ENCODE measurements at regions not wholly inside any gene's neighbourhood (a gene's known extent, or its start where the extent isn't known, plus 50 kb on each side); places are given as distances from the start of the nearest gene placed in this dataset.

DNA sequence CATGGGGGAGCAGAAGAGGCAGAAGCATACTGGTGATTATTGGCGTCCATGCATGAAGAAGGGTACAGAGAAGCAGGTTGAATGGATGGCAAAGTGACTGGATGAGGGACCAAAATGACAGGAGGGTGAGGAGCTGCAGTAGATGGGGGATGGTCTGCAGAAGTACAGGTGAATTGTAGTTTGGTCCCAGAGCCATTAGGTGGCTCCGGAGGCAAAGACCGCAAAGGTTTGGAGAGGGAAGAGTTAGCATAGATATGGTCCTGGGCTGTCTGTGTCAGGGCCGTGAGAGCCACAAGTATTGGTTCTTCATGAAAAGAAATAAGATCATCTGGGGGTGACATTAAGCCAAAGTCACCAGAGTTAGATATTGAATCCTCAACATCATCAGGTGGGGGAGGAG is 59.0 kb upstream of the ZNF726 start:
- H3K27me3 Mint-ChIP-seq: no peaks in the 10 kb centered on the region

DNA sequence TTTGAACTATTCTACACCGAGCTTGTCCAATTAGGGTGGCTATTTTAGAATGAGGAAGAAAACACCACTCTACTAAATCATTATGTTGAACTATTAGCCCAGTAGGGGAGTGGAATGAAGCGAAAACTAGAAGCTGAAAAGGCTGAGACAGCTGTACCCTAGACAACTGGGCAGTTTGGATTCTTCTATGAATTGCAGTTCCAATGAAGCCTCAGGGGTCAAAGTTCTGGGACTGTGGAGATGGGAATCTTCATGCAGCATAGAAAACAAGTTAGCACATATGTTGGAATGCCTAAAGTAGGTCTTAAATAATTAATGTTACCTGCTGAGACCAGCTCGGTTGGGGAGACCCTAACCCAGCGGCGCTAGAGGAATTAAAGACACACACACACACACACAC is 62.7 kb upstream of the ZNF726 start:
- no peak for ATAC-seq
- Mint-ChIP-seq H3K4me3 (no peak overlapping the region), H3K27me3 (no peaks in the 10 kb centered on the region), H3K4me1 (no peaks in the 10 kb centered on the region), H3K36me3 (ENCODE audit: low read depth) (no peaks in the 10 kb centered on the region), H3K27ac (no peak overlapping the region)
- peaks cover 5% of the 10 kb centered on the region for H3K9me3 ChIP-seq (ENCODE audit: control insufficient read depth, low read length, poor library complexity, severe bottlenecking)
- DNase-seq: no peak

More for the DNA sequence above, 59.0 kb upstream of the ZNF726 start:
- DNase-seq (no peak), ATAC-seq (no peak)
- no peak overlapping the region for H3K4me3 Mint-ChIP-seq
- H3K4me1 Mint-ChIP-seq: no peaks in the 10 kb centered on the region
- H3K36me3 Mint-ChIP-seq (ENCODE audit: low read depth): no peaks in the 10 kb centered on the region
- no peak overlapping the region for H3K27ac Mint-ChIP-seq
- no peaks in the 10 kb centered on the region for H3K9me3 ChIP-seq (ENCODE audit: control insufficient read depth, low read length, poor library complexity, severe bottlenecking)

DNA sequence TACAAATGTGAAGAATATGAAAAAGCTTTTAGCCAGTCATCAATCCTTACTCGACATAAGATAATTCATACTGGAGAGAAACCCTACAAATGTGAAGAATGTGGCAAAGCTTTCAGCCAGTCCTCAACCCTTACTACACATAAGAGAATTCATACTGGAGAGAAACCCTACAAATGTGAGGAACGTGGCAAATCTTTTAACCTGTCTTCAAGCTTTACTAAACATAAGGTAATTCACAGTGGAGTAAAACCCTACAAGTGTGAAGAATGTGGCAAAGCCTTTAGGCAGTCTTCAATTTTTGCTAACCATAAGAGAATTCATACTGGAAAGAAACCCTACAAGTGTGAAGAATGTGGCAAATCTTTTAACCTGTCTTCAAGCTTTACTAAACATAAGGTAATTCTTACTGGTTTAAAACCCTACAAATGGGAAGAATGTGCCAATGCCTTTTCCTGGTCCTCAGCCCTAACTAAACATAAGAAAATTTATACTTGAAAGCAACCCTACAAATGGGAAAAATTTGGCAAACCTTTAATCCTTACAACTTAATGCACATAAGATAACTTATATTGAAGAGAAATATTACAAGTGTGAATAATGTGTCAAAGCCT is 74.1 kb upstream of the ZNF681 start:
- ATAC-seq (no peak), DNase-seq (no peak)
- H3K4me3 Mint-ChIP-seq: no peak overlapping the region
- H3K36me3 Mint-ChIP-seq (ENCODE audit: low read depth): no peaks in the 10 kb centered on the region
- H3K4me1 Mint-ChIP-seq: no peaks in the 10 kb centered on the region
- H3K27me3 Mint-ChIP-seq: no peaks in the 10 kb centered on the region
- no peak overlapping the region for H3K27ac Mint-ChIP-seq
- H3K9me3 ChIP-seq (ENCODE audit: control insufficient read depth, low read length, poor library complexity, severe bottlenecking): peaks cover 9% of the 10 kb centered on the region

DNA sequence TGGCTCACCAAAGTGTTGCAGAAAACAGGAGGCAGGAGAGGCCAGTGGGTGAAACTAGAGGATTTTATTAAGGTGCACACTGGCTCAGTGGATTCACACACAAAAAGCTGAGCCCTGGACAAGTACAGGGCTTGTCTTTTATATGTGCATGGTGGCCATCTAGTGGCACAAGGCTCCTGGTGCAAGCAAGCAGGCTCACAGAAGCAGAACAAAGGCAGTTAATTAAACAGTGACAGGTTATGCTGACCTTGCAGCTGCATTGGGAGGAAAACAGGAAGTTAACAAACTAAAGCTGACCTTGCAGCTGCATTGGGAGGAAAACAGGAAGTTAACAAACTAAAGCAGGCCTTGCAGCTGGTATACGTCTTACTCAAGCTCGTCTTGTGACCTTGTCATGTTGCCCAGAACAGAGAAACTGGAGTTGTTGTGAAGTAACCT is 65.3 kb upstream of the ZNF681 start:
- ATAC-seq: peak; percentile 67
- no peak for DNase-seq
- Mint-ChIP-seq H3K27me3 (no peaks in the 10 kb centered on the region), H3K4me3 (no peak overlapping the region), H3K27ac (no peak overlapping the region), H3K4me1 (no peaks in the 10 kb centered on the region), H3K36me3 (ENCODE audit: low read depth) (no peaks in the 10 kb centered on the region)
- H3K9me3 ChIP-seq (ENCODE audit: control insufficient read depth, low read length, poor library complexity, severe bottlenecking): peaks cover 13% of the 10 kb centered on the region

DNA sequence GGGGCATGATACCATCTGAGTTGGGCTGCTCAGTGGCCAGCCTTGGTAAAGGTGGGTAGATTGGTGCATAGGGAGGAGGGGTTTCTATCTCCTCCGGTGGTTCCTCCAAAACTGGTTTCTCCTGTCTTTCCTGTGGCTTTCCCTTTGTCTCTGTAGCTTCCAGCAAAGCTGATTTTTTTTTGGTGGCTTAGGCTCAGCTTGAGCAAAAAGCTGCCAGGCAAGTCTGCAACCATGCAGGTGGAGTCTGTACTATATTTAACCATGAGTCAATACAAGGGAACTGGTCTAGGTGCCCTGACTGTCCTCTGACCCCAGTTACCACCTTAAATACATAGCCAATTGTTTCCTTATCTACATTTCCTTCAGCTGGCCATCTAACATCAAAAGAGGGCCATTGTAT is 64.0 kb upstream of the ZNF681 start:
- Mint-ChIP-seq H3K4me3 (no peak overlapping the region), H3K36me3 (ENCODE audit: low read depth) (no peaks in the 10 kb centered on the region), H3K27me3 (no peaks in the 10 kb centered on the region), H3K4me1 (peaks cover under 1% of the 10 kb centered on the region), H3K27ac (no peak overlapping the region)
- ATAC-seq (no peak), DNase-seq (no peak)
- H3K9me3 ChIP-seq (ENCODE audit: control insufficient read depth, low read length, poor library complexity, severe bottlenecking): peaks cover 13% of the 10 kb centered on the region

DNA sequence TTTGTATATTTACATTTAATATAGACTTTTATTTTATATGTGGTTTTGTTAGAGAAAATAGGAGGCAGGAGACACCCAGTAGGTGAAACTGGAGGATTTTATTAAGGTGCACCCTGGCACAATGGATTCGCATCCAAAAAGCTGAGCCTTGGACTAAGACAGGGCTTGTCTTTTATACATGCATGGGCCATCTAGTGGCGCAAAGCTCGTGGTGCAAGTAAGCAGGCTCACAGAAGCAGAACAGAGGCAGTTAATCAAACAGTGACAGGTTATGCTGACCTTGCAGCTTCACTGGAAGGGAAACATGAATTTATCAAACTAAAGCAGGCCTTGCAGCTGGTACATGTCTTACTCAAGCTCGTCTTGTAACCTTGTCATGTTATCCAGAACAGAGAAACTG is 58.8 kb upstream of the ZNF681 start:
- DNase-seq: peak in 1 of 3 donors; percentile 10
- H3K9me3 ChIP-seq (ENCODE audit: control insufficient read depth, low read length, poor library complexity, severe bottlenecking): peaks cover 4% of the 10 kb centered on the region
- H3K4me1 Mint-ChIP-seq: peaks cover 3% of the 10 kb centered on the region
- no peak overlapping the region for H3K4me3 Mint-ChIP-seq
- no peak overlapping the region for H3K27ac Mint-ChIP-seq
- H3K36me3 Mint-ChIP-seq (ENCODE audit: low read depth): no peaks in the 10 kb centered on the region
- H3K27me3 Mint-ChIP-seq: no peaks in the 10 kb centered on the region
- peak; percentile 68 for ATAC-seq

DNA sequence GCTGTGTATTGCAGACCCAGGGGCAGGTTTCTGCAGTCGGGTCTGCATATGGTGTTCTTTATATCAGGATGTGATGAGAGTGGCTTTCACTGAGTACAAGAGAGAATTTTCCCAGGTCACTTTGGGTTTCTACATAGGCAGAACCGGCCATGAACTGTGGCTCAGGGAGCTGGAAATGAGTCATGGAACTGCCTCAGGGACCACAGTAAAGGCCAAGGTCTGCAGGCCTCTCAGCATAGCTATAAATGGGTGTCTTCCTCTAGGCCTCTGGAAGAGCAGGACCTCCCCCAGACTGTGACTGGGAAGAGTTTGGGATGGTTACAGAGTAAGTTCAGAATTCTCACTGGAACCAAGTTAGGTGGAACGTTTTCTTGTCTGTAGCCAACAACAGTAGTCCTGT is 51.8 kb upstream of the ZNF681 start:
- H3K27me3 Mint-ChIP-seq: no peaks in the 10 kb centered on the region
- DNase-seq (no peak), ATAC-seq (no peak)
- H3K4me3 Mint-ChIP-seq: no peak overlapping the region
- no peaks in the 10 kb centered on the region for H3K9me3 ChIP-seq (ENCODE audit: control insufficient read depth, low read length, poor library complexity, severe bottlenecking)
- H3K36me3 Mint-ChIP-seq (ENCODE audit: low read depth): no peaks in the 10 kb centered on the region
- no peaks in the 10 kb centered on the region for H3K4me1 Mint-ChIP-seq
- H3K27ac Mint-ChIP-seq: no peak overlapping the region
